GM21717 (cell line): ENCODE measurements at regions not wholly inside any gene's neighbourhood (a gene's known extent, or its start where the extent isn't known, plus 50 kb on each side); places are given as distances from the start of the nearest gene placed in this dataset.
"Not testable (repeated sequence)": the region's sequence is repeated elsewhere in the genome, so short reads cannot be mapped to it uniquely, and the experiment has no call there.

Experiments
- ATAC-seq: cut with Tn5 transposase; IDR thresholded peaks from one replicate; pipeline ENCODE4 v1.9.1; 2021; ENCODE audit warnings: mild to moderate bottlenecking, moderate library complexity; ENCODE audit not compliant: unreplicated experiment

GRCh38 chr6:22738194-22738593 is 168.8 kb downstream of the HDGFL1 start:
- ATAC-seq: no peak

- no peak for ATAC-seq
Measured at GRCh38 chr6:22747571-22747970, 178.2 kb downstream of the HDGFL1 start.

GRCh38 chr6:22748681-22749080 is 179.3 kb downstream of the HDGFL1 start:
- ATAC-seq: no peak

GRCh38 chr6:22749696-22750095 is 180.3 kb downstream of the HDGFL1 start:
- no peak for ATAC-seq

GRCh38 chr6:22751223-22751622 is 181.9 kb downstream of the HDGFL1 start:
- ATAC-seq: no peak

GRCh38 chr6:22752522-22752921 is 183.2 kb downstream of the HDGFL1 start:
- ATAC-seq: no peak

- ATAC-seq: no peak
Measured at GRCh38 chr6:22754061-22754460, 184.7 kb downstream of the HDGFL1 start.

GRCh38 chr6:22755605-22756004 is 186.2 kb downstream of the HDGFL1 start:
- no peak for ATAC-seq

GRCh38 chr6:22756365-22756764 is 187.0 kb downstream of the HDGFL1 start:
- no peak for ATAC-seq

GRCh38 chr6:22764496-22764895 is 195.1 kb downstream of the HDGFL1 start:
- no peak for ATAC-seq

- ATAC-seq: no peak
Measured at GRCh38 chr6:22765015-22765414, 195.6 kb downstream of the HDGFL1 start.

- no peak for ATAC-seq
Measured at GRCh38 chr6:22766979-22767378, 197.6 kb downstream of the HDGFL1 start.

- no peak for ATAC-seq
Measured at GRCh38 chr6:22770054-22770453, 200.7 kb downstream of the HDGFL1 start.

- no peak for ATAC-seq
Measured at GRCh38 chr6:22774129-22774528, 204.8 kb downstream of the HDGFL1 start.

- ATAC-seq: not testable (repeated sequence)
Measured at GRCh38 chr6:22778438-22778837, 209.1 kb downstream of the HDGFL1 start.

GRCh38 chr6:22779062-22779461 is 209.7 kb downstream of the HDGFL1 start:
- ATAC-seq: no peak

GRCh38 chr6:22783931-22784330 is 214.6 kb downstream of the HDGFL1 start:
- ATAC-seq: no peak

GRCh38 chr6:22784601-22785410 is 215.4 kb downstream of the HDGFL1 start:
- no peak for ATAC-seq

GRCh38 chr6:22788038-22788437 is 218.7 kb downstream of the HDGFL1 start:
- no peak for ATAC-seq

GRCh38 chr6:22789315-22789714 is 219.9 kb downstream of the HDGFL1 start:
- no peak for ATAC-seq

GRCh38 chr6:22794844-22795243 is 225.5 kb downstream of the HDGFL1 start:
- ATAC-seq: no peak

- ATAC-seq: no peak
Measured at GRCh38 chr6:22800451-22800850, 231.1 kb downstream of the HDGFL1 start.

- no peak for ATAC-seq
Measured at GRCh38 chr6:22801831-22802230, 232.5 kb downstream of the HDGFL1 start.
